Fibroblast of pulmonary artery (primary cell): ENCODE measurements at regions not wholly inside any gene's neighbourhood (a gene's known extent, or its start where the extent isn't known, plus 50 kb on each side); places are given as distances from the start of the nearest gene placed in this dataset.

ENCODE experiments used
- DNase-seq: peaks from one replicate; pipeline ENCODE4 v3.0.0-alpha.2; 2010; ENCODE audit warnings: low read depth
- H3K4me3 ChIP-seq: replicated peaks from 2 replicates; pipeline ENCODE4 v1.5.1; 2011; ENCODE audit warnings: low read depth, mild to moderate bottlenecking, control low read depth, low read length, moderate library complexity
- TF ChIP-seq, protein P1 (sequence below): IDR thresholded peaks from 2 replicates; pipeline ENCODE4 v1.5.1; 2011; ENCODE audit warnings: mild to moderate bottlenecking, control low read depth, low read length, inconsistent platforms; ENCODE audit errors: missing control alignments

DNA sequence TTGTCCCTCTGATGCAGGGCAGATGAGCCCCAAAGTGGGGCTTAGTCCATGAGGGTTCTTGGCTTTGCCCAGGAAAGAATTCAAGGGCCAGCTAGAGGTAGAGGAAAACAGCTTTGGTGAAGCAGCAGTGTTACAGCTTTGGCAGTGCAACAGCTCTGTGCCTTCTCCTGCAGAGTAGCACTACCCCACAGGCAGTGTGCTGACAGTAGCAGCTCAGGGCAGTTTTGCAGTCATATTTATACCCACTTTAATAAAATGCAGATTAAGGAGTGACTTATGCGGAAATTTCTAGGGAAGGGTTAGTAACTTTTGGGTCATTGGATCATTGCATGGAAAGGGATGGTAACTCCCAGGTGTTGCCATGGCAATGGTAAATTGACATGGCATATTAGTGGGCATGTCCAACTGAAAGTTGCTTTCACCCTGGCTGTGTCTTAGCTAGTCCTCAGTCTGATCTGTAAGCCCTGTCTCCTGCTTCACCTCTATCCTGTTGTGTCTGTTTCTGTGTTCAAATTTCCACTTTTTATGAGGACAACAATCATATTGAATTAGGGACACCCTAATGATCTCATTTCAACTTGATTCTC is 241.3 kb upstream of the C2CD4B start:
- TF ChIP-seq, protein P1, sequence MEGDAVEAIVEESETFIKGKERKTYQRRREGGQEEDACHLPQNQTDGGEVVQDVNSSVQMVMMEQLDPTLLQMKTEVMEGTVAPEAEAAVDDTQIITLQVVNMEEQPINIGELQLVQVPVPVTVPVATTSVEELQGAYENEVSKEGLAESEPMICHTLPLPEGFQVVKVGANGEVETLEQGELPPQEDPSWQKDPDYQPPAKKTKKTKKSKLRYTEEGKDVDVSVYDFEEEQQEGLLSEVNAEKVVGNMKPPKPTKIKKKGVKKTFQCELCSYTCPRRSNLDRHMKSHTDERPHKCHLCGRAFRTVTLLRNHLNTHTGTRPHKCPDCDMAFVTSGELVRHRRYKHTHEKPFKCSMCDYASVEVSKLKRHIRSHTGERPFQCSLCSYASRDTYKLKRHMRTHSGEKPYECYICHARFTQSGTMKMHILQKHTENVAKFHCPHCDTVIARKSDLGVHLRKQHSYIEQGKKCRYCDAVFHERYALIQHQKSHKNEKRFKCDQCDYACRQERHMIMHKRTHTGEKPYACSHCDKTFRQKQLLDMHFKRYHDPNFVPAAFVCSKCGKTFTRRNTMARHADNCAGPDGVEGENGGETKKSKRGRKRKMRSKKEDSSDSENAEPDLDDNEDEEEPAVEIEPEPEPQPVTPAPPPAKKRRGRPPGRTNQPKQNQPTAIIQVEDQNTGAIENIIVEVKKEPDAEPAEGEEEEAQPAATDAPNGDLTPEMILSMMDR = no peak

DNA sequence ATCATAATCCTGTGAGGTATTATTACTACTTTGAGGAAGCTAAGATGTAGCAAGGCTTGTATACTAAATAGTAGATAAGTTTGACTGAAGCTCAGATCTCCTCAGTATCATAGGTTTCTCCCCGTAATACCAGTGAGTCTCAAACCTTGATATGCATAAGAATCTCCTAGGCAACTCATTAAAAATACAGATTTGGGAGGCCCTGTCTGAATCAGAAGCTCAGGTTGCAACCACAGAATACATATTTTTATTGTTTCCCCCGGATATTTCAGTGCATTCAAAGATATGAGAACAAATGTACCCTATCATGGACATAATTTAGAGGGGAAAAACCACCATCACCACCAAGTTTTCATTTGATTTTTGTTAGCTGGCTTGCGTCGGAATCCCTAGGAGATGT is 242.1 kb upstream of the C2CD4B start:
- DNase-seq = peak; percentile 14
- no peak overlapping the region for H3K4me3 ChIP-seq
- TF ChIP-seq, protein P1 = no peak

More for the DNA sequence above, 241.3 kb upstream of the C2CD4B start:
- no peak overlapping the region for H3K4me3 ChIP-seq
- no peak for DNase-seq

DNA sequence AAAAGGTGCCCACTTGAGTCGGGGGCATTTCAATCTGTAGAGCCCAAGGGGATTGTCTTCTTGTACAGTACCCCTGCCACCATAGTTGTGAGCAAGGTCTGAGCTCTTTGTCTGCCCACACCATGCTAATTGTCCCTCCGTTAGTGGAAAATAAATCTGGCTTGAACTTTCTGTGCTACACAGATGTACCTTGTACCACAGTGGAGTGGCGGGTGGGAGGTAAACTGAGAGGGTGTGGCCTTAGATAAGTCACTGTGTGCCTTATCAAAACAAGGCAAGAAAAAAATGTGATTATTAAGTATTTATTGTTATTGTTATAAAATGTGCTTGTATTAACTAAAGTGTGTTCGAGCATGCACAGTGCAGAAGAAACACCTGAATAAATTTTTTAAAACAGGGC is 242.9 kb upstream of the C2CD4B start:
- TF ChIP-seq, protein P1 = no peak
- no peak overlapping the region for H3K4me3 ChIP-seq
- DNase-seq = no peak

DNA sequence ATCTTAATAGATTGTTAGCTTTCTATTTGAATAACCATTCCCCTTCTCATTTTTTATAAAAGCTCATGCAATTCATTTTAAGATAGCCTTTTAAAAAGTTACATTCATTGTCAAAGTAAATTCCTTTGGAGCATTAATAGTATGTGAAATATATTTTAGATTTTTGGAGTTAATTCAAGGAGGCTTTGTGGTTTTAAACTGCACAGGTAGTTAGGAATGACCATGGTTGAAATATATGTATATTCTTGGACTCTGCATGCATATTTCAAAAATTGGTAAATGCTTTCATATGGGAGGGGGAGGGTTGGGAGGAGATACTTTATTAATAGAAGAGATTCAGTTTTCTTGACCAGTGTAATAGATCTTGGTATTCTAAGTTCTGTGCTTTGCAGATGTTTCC is 244.4 kb upstream of the C2CD4B start:
- TF ChIP-seq, protein P1 = no peak
- H3K4me3 ChIP-seq = no peak overlapping the region
- no peak for DNase-seq

DNA sequence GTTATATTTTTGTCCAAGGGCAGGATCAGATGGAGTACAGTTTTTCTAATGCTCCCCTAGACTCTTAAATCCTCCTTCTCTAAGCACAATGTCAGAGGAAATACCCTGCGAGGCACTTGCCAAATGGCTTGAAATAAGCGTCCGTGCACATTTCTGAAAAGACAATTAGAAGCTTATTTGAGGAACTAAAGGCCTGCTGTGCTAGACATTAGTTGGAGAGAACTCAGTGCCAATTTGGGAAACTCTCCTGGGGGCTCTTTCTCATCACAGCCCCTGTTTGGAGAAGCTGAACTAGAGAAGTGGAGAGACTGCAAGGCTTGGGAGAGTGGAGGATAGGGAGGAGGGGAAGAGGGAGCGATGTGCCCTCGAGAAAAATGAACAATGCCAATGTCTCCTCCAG is 247.6 kb upstream of the C2CD4B start:
- H3K4me3 ChIP-seq = no peak overlapping the region
- TF ChIP-seq, protein P1 = no peak
- DNase-seq = no peak

DNA sequence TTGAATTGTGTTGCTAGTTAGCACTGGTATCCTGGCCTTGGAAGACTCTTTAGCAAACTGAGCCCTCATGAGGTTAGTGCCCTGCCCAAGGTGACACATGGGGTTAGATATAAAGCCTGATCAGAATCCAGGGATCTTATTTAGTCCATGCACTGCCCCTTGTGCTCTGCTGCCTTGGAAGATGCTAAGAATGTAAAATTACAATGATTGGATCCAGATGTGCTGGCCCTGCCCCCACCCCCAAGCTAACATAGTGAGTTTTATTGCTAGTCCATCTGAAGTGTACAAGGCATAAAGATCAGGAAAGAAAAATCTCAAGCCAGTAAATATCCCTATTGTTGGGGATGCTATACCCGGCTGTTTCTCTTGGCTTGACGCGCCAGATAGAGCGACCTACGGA is 248.1 kb upstream of the C2CD4B start:
- TF ChIP-seq, protein P1 = no peak
- DNase-seq = no peak
- no peak overlapping the region for H3K4me3 ChIP-seq

DNA sequence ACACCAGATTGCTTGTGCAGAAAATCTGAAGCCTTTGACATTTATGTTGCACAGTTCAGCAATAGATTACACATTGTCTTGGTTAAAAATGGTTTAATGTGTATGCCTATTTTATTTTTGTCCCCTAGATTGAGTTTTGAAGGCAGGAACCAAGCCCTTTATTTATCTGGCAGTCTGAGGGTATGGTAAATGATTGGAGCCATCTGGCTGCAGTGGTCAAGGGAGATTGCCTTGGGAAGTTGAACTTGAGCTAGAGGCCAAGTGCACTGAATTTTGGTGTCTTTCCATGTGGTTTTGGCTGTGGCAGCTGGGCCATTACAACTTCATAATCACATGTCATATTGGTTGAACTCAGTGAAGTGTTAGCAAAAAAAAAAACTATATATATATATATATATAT is 248.7 kb upstream of the C2CD4B start:
- TF ChIP-seq, protein P1 = no peak
- DNase-seq = no peak
- no peak overlapping the region for H3K4me3 ChIP-seq
